Neural progenitor cell (in vitro differentiated cells): ENCODE measurements at regions not wholly inside any gene's neighbourhood (a gene's known extent, or its start where the extent isn't known, plus 50 kb on each side); places are given as distances from the start of the nearest gene placed in this dataset.

ENCODE experiments used
- DNase-seq: peaks from one replicate; pipeline ENCODE4 v3.0.0-alpha.2; 2016; ENCODE audit warnings: low spot score
- H2AFZ ChIP-seq: fragments of 200-600 bp; sonication (generic); replicated peaks from 2 replicates; pipeline ENCODE4 v1.6.1; 2016; ENCODE audit warnings: antibody characterized with exemption
- H3F3A ChIP-seq: fragments of 200-600 bp; sonication (generic); 2 replicates; pipeline ENCODE4 v1.6.1; 2016; ENCODE audit warnings: antibody characterized with exemption, low read depth
- H3K27ac ChIP-seq: fragments of 200-600 bp; sonication (generic); 2 replicates; pipeline ENCODE4 v1.5.1; 2016; ENCODE audit warnings: mild to moderate bottlenecking
- H3K27me3 ChIP-seq: fragments of 200-600 bp; sonication (generic); 2 replicates; pipeline ENCODE4 v1.6.1; 2016; ENCODE audit warnings: mild to moderate bottlenecking, moderate library complexity
- H3K36me3 ChIP-seq: fragments of 200-600 bp; sonication (generic); 2 replicates; pipeline ENCODE4 v1.5.1; 2016
- H3K4me1 ChIP-seq: fragments of 200-600 bp; sonication (generic); 2 replicates; pipeline ENCODE4 v1.6.1; 2016; ENCODE audit warnings: mixed run types
- H3K4me2 ChIP-seq: fragments of 200-600 bp; sonication (generic); 2 replicates; pipeline ENCODE4 v1.6.1; 2016
- H3K4me3 ChIP-seq: fragments of 200-600 bp; sonication (generic); 2 replicates; pipeline ENCODE4 v1.5.1; 2016
- H3K79me2 ChIP-seq: fragments of 200-600 bp; sonication (generic); 2 replicates; pipeline ENCODE4 v1.6.1; 2016; ENCODE audit warnings: low read depth
- H3K9ac ChIP-seq: fragments of 200-600 bp; sonication (generic); 2 replicates; pipeline ENCODE4 v1.6.1; 2016
- H3K9me3 ChIP-seq: fragments of 200-600 bp; sonication (generic); 2 replicates; pipeline ENCODE4 v1.5.1; 2016; ENCODE audit warnings: low read depth
- H4K20me1 ChIP-seq: fragments of 200-600 bp; sonication (generic); 2 replicates; pipeline ENCODE4 v1.6.1; 2016; ENCODE audit warnings: low read depth
- H3K27ac Mint-ChIP-seq: 3 replicates; pipeline ENCODE4 v1.8.0; 2021; ENCODE audit warnings: mixed read lengths
- H3K27me3 Mint-ChIP-seq: 2 replicates; pipeline ENCODE4 v1.8.0; 2022; ENCODE audit warnings: low read depth, mild to moderate bottlenecking, inconsistent platforms, moderate library complexity, mixed read lengths; ENCODE audit not compliant: insufficient read depth
- H3K36me3 Mint-ChIP-seq: 3 replicates; pipeline ENCODE4 v1.8.0; 2021; ENCODE audit warnings: mixed read lengths
- H3K4me1 Mint-ChIP-seq: 3 replicates; pipeline ENCODE4 v1.8.0; 2021; ENCODE audit warnings: mixed read lengths
- H3K4me3 Mint-ChIP-seq: 3 replicates; pipeline ENCODE4 v1.8.0; 2021; ENCODE audit warnings: mild to moderate bottlenecking, moderate library complexity, mixed read lengths
- H3K9me3 Mint-ChIP-seq: 3 replicates; pipeline ENCODE4 v1.8.0; 2020; ENCODE audit warnings: mixed read lengths
- EZH2 ChIP-seq: fragments of 200-600 bp; sonication (generic); IDR thresholded peaks from 2 replicates; pipeline ENCODE4 v1.6.1; 2017; ENCODE audit warnings: antibody characterized with exemption, mild to moderate bottlenecking, moderate library complexity
- EZH2phosphoT487 ChIP-seq: fragments of 200-600 bp; sonication (generic); IDR thresholded peaks from 2 replicates; pipeline ENCODE4 v1.6.1; 2017; ENCODE audit warnings: antibody characterized with exemption
- TF ChIP-seq, protein P1 (sequence below): fragments of 200-600 bp; sonication (generic); IDR thresholded peaks from 2 replicates; pipeline ENCODE4 v1.5.1; 2017; ENCODE audit warnings: antibody characterized with exemption, mild to moderate bottlenecking

DNA sequence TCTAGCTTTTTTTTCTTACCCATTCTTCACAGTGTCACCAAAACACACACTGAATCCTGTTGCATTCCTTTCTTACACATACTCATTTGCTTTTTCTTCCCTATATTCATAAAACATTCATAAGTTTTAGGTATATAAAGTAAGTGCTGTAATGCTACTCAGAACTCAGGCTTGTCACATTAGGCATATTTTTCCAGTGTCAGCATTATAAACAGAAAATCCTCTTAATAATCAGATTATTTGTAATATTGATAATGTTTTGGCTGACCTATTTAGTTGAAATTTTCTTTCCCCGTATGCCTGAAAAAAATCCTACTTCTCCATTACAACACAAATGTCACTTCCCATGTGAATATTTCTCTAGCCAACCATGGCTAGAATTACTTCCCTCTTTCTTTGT lies 743.0 kb upstream of the NUDT12 start:
- no peaks in the 10 kb centered on the region for H3K9me3 Mint-ChIP-seq
- TF ChIP-seq, protein P1, sequence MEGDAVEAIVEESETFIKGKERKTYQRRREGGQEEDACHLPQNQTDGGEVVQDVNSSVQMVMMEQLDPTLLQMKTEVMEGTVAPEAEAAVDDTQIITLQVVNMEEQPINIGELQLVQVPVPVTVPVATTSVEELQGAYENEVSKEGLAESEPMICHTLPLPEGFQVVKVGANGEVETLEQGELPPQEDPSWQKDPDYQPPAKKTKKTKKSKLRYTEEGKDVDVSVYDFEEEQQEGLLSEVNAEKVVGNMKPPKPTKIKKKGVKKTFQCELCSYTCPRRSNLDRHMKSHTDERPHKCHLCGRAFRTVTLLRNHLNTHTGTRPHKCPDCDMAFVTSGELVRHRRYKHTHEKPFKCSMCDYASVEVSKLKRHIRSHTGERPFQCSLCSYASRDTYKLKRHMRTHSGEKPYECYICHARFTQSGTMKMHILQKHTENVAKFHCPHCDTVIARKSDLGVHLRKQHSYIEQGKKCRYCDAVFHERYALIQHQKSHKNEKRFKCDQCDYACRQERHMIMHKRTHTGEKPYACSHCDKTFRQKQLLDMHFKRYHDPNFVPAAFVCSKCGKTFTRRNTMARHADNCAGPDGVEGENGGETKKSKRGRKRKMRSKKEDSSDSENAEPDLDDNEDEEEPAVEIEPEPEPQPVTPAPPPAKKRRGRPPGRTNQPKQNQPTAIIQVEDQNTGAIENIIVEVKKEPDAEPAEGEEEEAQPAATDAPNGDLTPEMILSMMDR, result no peak
- TF ChIP-seq EZH2, result no peak
- no peak for TF ChIP-seq EZH2phosphoT487
- Histone ChIP-seq H2AFZ (no peak overlapping the region), H3K9ac (no peak overlapping the region), H3K4me3 (no peak overlapping the region), H3K4me2 (no peak overlapping the region), H3K27ac (no peak overlapping the region), H3K36me3 (no peaks in the 10 kb centered on the region), H3K4me1 (no peaks in the 10 kb centered on the region), H3F3A (no peaks in the 10 kb centered on the region), H3K79me2 (no peaks in the 10 kb centered on the region), H3K9me3 (no peaks in the 10 kb centered on the region), H4K20me1 (no peaks in the 10 kb centered on the region), H3K27me3 (no peaks in the 10 kb centered on the region)
- no peaks in the 10 kb centered on the region for H3K27me3 Mint-ChIP-seq
- no peak for DNase-seq
- H3K4me1 Mint-ChIP-seq, result no peaks in the 10 kb centered on the region
- no peaks in the 10 kb centered on the region for H3K36me3 Mint-ChIP-seq
- no peak overlapping the region for H3K27ac Mint-ChIP-seq
- no peak overlapping the region for H3K4me3 Mint-ChIP-seq

DNA sequence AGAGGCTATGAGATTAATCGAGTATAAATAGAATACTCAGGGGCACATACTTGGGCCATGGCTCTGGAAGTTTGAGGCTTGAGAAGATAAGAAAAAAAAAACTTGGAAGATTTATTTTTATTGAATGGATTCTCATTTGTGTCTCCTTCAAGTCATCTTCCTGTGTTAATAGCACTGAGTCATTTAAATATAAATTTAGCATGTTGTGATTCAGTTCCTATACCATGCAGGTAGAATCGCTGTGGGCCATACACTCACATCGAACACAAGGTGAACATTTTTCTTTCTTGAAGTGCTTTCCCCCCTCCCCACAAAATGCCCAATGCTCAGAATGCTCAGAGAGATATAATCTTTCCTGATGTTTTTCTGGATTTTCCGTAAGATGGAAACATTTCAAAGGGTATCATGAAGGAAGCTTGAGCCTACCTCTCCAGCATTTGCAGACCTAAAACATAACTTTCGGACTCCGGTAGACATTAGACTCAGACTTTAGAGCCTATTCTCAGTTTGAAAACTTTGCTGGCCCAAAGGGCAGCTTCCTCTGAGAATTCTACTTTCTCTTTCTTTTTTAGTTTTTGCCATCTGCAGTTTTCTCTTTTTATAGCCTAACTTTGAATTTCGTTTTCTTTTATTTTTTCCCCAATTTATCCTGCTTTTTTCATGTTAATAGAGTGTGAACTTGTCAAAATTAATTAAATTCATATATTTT lies 737.6 kb upstream of the NUDT12 start:
- no peak overlapping the region for H3K4me3 ChIP-seq
- no peak overlapping the region for H3K27ac ChIP-seq
- no peaks in the 10 kb centered on the region for H3K79me2 ChIP-seq
- no peak for DNase-seq
- H3K9me3 ChIP-seq, result no peaks in the 10 kb centered on the region
- no peaks in the 10 kb centered on the region for H3K27me3 Mint-ChIP-seq
- no peak overlapping the region for H3K4me3 Mint-ChIP-seq
- no peaks in the 10 kb centered on the region for H3K4me1 Mint-ChIP-seq
- H3K4me1 ChIP-seq, result no peaks in the 10 kb centered on the region
- no peaks in the 10 kb centered on the region for H3K9me3 Mint-ChIP-seq
- no peak overlapping the region for H3K27ac Mint-ChIP-seq
- TF ChIP-seq EZH2 (no peak), EZH2phosphoT487 (no peak)
- TF ChIP-seq, protein P1, result no peak
- H3K36me3 Mint-ChIP-seq, result no peaks in the 10 kb centered on the region
- H3K27me3 ChIP-seq, result no peaks in the 10 kb centered on the region
- H3F3A ChIP-seq, result no peaks in the 10 kb centered on the region
- no peak overlapping the region for H3K9ac ChIP-seq
- no peaks in the 10 kb centered on the region for H4K20me1 ChIP-seq
- H2AFZ ChIP-seq, result no peak overlapping the region
- no peaks in the 10 kb centered on the region for H3K36me3 ChIP-seq
- no peak overlapping the region for H3K4me2 ChIP-seq

DNA sequence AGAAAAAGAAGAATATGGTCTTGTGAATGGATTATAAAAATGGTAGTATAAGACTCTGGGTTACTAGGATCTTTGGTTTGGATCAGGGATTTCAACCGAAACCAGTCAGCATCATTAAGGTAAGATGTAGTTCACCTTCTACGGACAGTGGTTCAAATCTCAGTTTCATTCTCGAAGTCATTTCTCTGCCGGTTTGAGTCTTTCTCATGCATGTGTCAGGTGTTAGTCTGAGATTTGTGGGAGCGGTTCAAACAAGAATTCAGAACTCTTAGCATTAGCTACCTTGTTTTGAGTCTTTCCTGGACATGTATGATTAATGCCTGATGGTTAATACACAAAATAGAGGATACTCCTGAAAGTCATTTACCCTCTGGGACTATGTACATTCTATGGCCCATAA lies 735.9 kb upstream of the NUDT12 start:
- no peak overlapping the region for H3K4me2 ChIP-seq
- no peaks in the 10 kb centered on the region for H3F3A ChIP-seq
- H3K4me3 ChIP-seq, result no peak overlapping the region
- no peaks in the 10 kb centered on the region for H3K4me1 Mint-ChIP-seq
- no peaks in the 10 kb centered on the region for H3K27me3 ChIP-seq
- no peaks in the 10 kb centered on the region for H3K27me3 Mint-ChIP-seq
- H3K36me3 ChIP-seq, result no peaks in the 10 kb centered on the region
- H3K79me2 ChIP-seq, result no peaks in the 10 kb centered on the region
- DNase-seq, result no peak
- TF ChIP-seq EZH2 (no peak), EZH2phosphoT487 (no peak)
- TF ChIP-seq, protein P1, result no peak
- H2AFZ ChIP-seq, result no peak overlapping the region
- no peaks in the 10 kb centered on the region for H3K36me3 Mint-ChIP-seq
- no peaks in the 10 kb centered on the region for H3K4me1 ChIP-seq
- no peak overlapping the region for H3K27ac ChIP-seq
- H3K9me3 Mint-ChIP-seq, result no peaks in the 10 kb centered on the region
- no peak overlapping the region for H3K9ac ChIP-seq
- H3K27ac Mint-ChIP-seq, result no peak overlapping the region
- no peaks in the 10 kb centered on the region for H3K9me3 ChIP-seq
- H3K4me3 Mint-ChIP-seq, result no peak overlapping the region
- H4K20me1 ChIP-seq, result no peaks in the 10 kb centered on the region
